ENCODE measurements at regions not wholly inside any gene's neighbourhood (a gene's known extent, or its start where the extent isn't known, plus 50 kb on each side); places are given as distances from the start of the nearest gene placed in this dataset.

GRCh38 chr20:59110607-59111006 is 53.0 kb upstream of the ZNF831 start:
- Histone ChIP-seq H3K9ac (ENCODE audit: low read length) (no peak overlapping the region), H3K27me3 (ENCODE audit: low read length) (peaks cover 53% of the 10 kb centered on the region), H3K27ac (ENCODE audit: low read length) (no peak overlapping the region), H2AFZ (ENCODE audit: low read length) (no peak overlapping the region), H3K79me2 (ENCODE audit: low read length) (no peaks in the 10 kb centered on the region), H3K9me3 (ENCODE audit: low read length) (no peaks in the 10 kb centered on the region), H3K4me3 (ENCODE audit: low read length) (no peak overlapping the region), H3F3A (ENCODE audit: low read length, unreplicated experiment) (no peaks in the 10 kb centered on the region), H3K36me3 (ENCODE audit: low read depth, low read length) (no peaks in the 10 kb centered on the region), H3K4me2 (ENCODE audit: low read length) (no peak overlapping the region), H3K4me1 (ENCODE audit: insufficient read depth, low read length) (no peaks in the 10 kb centered on the region), H4K20me1 (ENCODE audit: low read length) (no peaks in the 10 kb centered on the region), H3K9me2 (replicated peaks; ENCODE audit: low read length) (no peaks in the 10 kb centered on the region)
- intact Hi-C loops (cut with micrococcal nuclease), result no loop called here
- POLR2A ChIA-PET (ENCODE audit: unreplicated experiment), result no interaction called here
- no TSS peak for BruUV-seq (replicated peaks)
- TF ChIP-seq EZH2 (IDR thresholded peaks at IDR 0.05; ENCODE audit: low read length, unreplicated experiment), result no peak
- TF ChIP-seq CTCF (conservative IDR thresholded peaks at IDR 0.05; ENCODE audit: low read depth, low read length), result no peak
- TF ChIP-seq EZH2phosphoT487 (IDR thresholded peaks at IDR 0.05; ENCODE audit: borderline replicate concordance, low read length), result no peak
- ATAC-seq, result no peak
- DNase-seq, result no peak
- CTCF ChIA-PET, result no interaction called here

GRCh38 chr20:59105581-59105980 is 58.0 kb upstream of the ZNF831 start:
- BruUV-seq (replicated peaks), result no TSS peak
- TF ChIP-seq EZH2 (IDR thresholded peaks at IDR 0.05; ENCODE audit: low read length, unreplicated experiment), result no peak
- no peak for TF ChIP-seq CTCF (conservative IDR thresholded peaks at IDR 0.05; ENCODE audit: low read depth, low read length)
- TF ChIP-seq EZH2phosphoT487 (IDR thresholded peaks at IDR 0.05; ENCODE audit: borderline replicate concordance, low read length), result no peak
- Histone ChIP-seq H3K9me2 (replicated peaks; ENCODE audit: low read length) (no peaks in the 10 kb centered on the region), H4K20me1 (ENCODE audit: low read length) (no peaks in the 10 kb centered on the region), H3F3A (ENCODE audit: low read length, unreplicated experiment) (no peaks in the 10 kb centered on the region), H3K27me3 (ENCODE audit: low read length) (peaks cover 67% of the 10 kb centered on the region), H3K4me3 (ENCODE audit: low read length) (no peak overlapping the region), H3K9ac (ENCODE audit: low read length) (no peak overlapping the region), H3K36me3 (ENCODE audit: low read depth, low read length) (no peaks in the 10 kb centered on the region), H3K4me1 (ENCODE audit: insufficient read depth, low read length) (no peaks in the 10 kb centered on the region), H3K27ac (ENCODE audit: low read length) (no peak overlapping the region), H3K9me3 (ENCODE audit: low read length) (no peaks in the 10 kb centered on the region), H2AFZ (ENCODE audit: low read length) (no peak overlapping the region), H3K4me2 (ENCODE audit: low read length) (no peak overlapping the region), H3K79me2 (ENCODE audit: low read length) (no peaks in the 10 kb centered on the region)
- ChIA-PET POLR2A (ENCODE audit: unreplicated experiment) (no interaction called here), CTCF (no interaction called here)
- no peak for DNase-seq
- intact Hi-C loops (cut with micrococcal nuclease), result no loop called here
- ATAC-seq, result no peak

GRCh38 chr20:59104831-59105230 is 58.8 kb upstream of the ZNF831 start:
- Histone ChIP-seq H3K27me3 (ENCODE audit: low read length) (peaks cover 75% of the 10 kb centered on the region), H3F3A (ENCODE audit: low read length, unreplicated experiment) (no peaks in the 10 kb centered on the region), H3K79me2 (ENCODE audit: low read length) (no peaks in the 10 kb centered on the region), H2AFZ (ENCODE audit: low read length) (no peak overlapping the region), H3K9me3 (ENCODE audit: low read length) (no peaks in the 10 kb centered on the region), H3K4me2 (ENCODE audit: low read length) (no peak overlapping the region), H4K20me1 (ENCODE audit: low read length) (no peaks in the 10 kb centered on the region), H3K4me3 (ENCODE audit: low read length) (no peak overlapping the region), H3K4me1 (ENCODE audit: insufficient read depth, low read length) (no peaks in the 10 kb centered on the region), H3K9ac (ENCODE audit: low read length) (no peak overlapping the region), H3K27ac (ENCODE audit: low read length) (no peak overlapping the region), H3K36me3 (ENCODE audit: low read depth, low read length) (no peaks in the 10 kb centered on the region), H3K9me2 (replicated peaks; ENCODE audit: low read length) (no peaks in the 10 kb centered on the region)
- ChIA-PET POLR2A (ENCODE audit: unreplicated experiment) (no interaction called here), CTCF (no interaction called here)
- no TSS peak for BruUV-seq (replicated peaks)
- DNase-seq, result no peak
- no peak for ATAC-seq
- no peak for TF ChIP-seq EZH2phosphoT487 (IDR thresholded peaks at IDR 0.05; ENCODE audit: borderline replicate concordance, low read length)
- TF ChIP-seq EZH2 (IDR thresholded peaks at IDR 0.05; ENCODE audit: low read length, unreplicated experiment), result no peak
- TF ChIP-seq CTCF (conservative IDR thresholded peaks at IDR 0.05; ENCODE audit: low read depth, low read length), result no peak
- intact Hi-C loops (cut with micrococcal nuclease), result no loop called here
